Endothelial cell of umbilical vein (primary cell): ENCODE measurements at regions not wholly inside any gene's neighbourhood (a gene's known extent, or its start where the extent isn't known, plus 50 kb on each side); places are given as distances from the start of the nearest gene placed in this dataset.

Experiments
- BruUV-seq: library from RNA; stranded (reverse); fragments of 400-500 nt; replicated peaks from 2 replicates; lab custom pipeline; 2021; lab: Mats Ljungman, UMichigan
- CTCF ChIA-PET: fragments of 300-600, 350-600 bp; sonication (Branson Sonifier 250); formaldehyde crosslinking; loops from one replicate; lab custom pipeline; 2021; ENCODE audit warnings: antibody characterized with exemption, inconsistent platforms; lab: Charles Lee
- POLR2A ChIA-PET: fragments of 300-600, 350-600 bp; sonication (Branson Sonifier 250); formaldehyde crosslinking; loops from one replicate; lab custom pipeline; 2021; ENCODE audit warnings: antibody characterized with exemption, inconsistent platforms; lab: Charles Lee
- DNase-seq: peaks from one replicate; pipeline ENCODE4 v3.0.0-alpha.2; 2011; ENCODE audit warnings: low read depth, low spot score
- FAIRE-seq: peaks from 2 replicates; lab custom pipeline; 2011; peaks lifted over from hg19 to GRCh38; lab: Jason Lieb, UNC
- H2AFZ ChIP-seq: 2 replicates; pipeline ENCODE4 v1.6.0; 2012; ENCODE audit warnings: low read depth, low read length, control low read depth, inconsistent platforms
- H3K27ac ChIP-seq: 2 replicates; pipeline ENCODE4 v1.5.1; 2011; ENCODE audit warnings: low read depth, mild to moderate bottlenecking, control low read depth, low read length, moderate library complexity; ENCODE audit not compliant: insufficient read depth
- H3K27me3 ChIP-seq, 2 experiments: 2 replicates each; pipeline versions ENCODE4 v1.6.0 to v1.6.1; 2011; ENCODE audit warnings: low read length in 2 of 2, mixed read lengths in 1 of 2; ENCODE audit not compliant: control insufficient read depth in 2 of 2, insufficient read depth in 2 of 2
- H3K36me3 ChIP-seq, 2 experiments: 2 replicates in 1 of 2; 3 replicates in 1 of 2; pipeline ENCODE4 v1.5.1; 2011; ENCODE audit warnings: low read length in 2 of 2, mild to moderate bottlenecking in 1 of 2, moderate library complexity in 1 of 2; ENCODE audit not compliant: control insufficient read depth in 2 of 2, insufficient read depth in 2 of 2; ENCODE audit errors: extremely low read depth in 1 of 2
- H3K4me1 ChIP-seq: 3 replicates; pipeline ENCODE4 v1.5.1; 2011; ENCODE audit warnings: mild to moderate bottlenecking, low read length; ENCODE audit not compliant: control insufficient read depth, insufficient read depth; ENCODE audit errors: extremely low read depth
- H3K4me2 ChIP-seq: 2 replicates; pipeline ENCODE4 v1.6.1; 2011; ENCODE audit warnings: low read length, control low read depth, mixed read lengths; ENCODE audit not compliant: insufficient read depth
- H3K4me3 ChIP-seq, 3 experiments: fragments of 200-600 bp in 1 of 3; sonication (generic), shearing (Covaris generic) in 1 of 3; replicated peaks in 1 of 3; 2 replicates each; pipeline ENCODE4 v1.5.1; 2011 to 2016; ENCODE audit warnings: control low read depth in 3 of 3, low read length in 3 of 3, mild to moderate bottlenecking in 2 of 3, inconsistent platforms in 1 of 3, low read depth in 1 of 3, moderate library complexity in 1 of 3; ENCODE audit not compliant: insufficient read depth in 1 of 3
- H3K79me2 ChIP-seq: 2 replicates; pipeline ENCODE4 v1.6.0; 2012; ENCODE audit warnings: low read length, inconsistent platforms; ENCODE audit not compliant: control insufficient read depth, insufficient read depth
- H3K9ac ChIP-seq: replicated peaks from 2 replicates; pipeline ENCODE3; 2011; ENCODE audit warnings: low read length, control low read depth; ENCODE audit not compliant: insufficient read depth; ENCODE audit errors: extremely low read depth
- H3K9me1 ChIP-seq: replicated peaks from 3 replicates; pipeline ENCODE4 v1.6.0; 2011; ENCODE audit warnings: mild to moderate bottlenecking, low read length; ENCODE audit not compliant: control insufficient read depth, insufficient read depth; ENCODE audit errors: extremely low read depth
- H3K9me3 ChIP-seq: replicated peaks from 2 replicates; pipeline ENCODE4 v1.5.1; 2012; ENCODE audit warnings: low read length, inconsistent platforms; ENCODE audit not compliant: control insufficient read depth, insufficient read depth
- H4K20me1 ChIP-seq: replicated peaks from 2 replicates; pipeline ENCODE3; 2011; ENCODE audit warnings: mild to moderate bottlenecking, low read length; ENCODE audit not compliant: control insufficient read depth, insufficient read depth; ENCODE audit errors: extremely low read depth
- CTCF ChIP-seq, 2 donors: IDR thresholded peaks; 1 replicate in 1 of 2; 2 replicates in 1 of 2; pipeline ENCODE4 v1.5.1; 2011; ENCODE audit warnings: low read length in 2 of 2, mild to moderate bottlenecking in 2 of 2, moderate library complexity in 2 of 2, control low read depth in 1 of 2, inconsistent platforms in 1 of 2, low read depth in 1 of 2; ENCODE audit not compliant: insufficient read depth in 1 of 2; ENCODE audit errors: extremely low read depth in 1 of 2
- EZH2 ChIP-seq: IDR thresholded peaks from 2 replicates; pipeline ENCODE4 v1.6.1; 2012; ENCODE audit warnings: borderline replicate concordance, low read depth, mild to moderate bottlenecking, moderate library complexity, low read length, inconsistent platforms; ENCODE audit not compliant: severe bottlenecking
- FOS ChIP-seq: IDR thresholded peaks from 2 replicates; pipeline ENCODE4 v1.6.1; 2011; ENCODE audit warnings: mild to moderate bottlenecking, low read length, moderate library complexity, borderline replicate concordance; ENCODE audit not compliant: insufficient read depth
- GATA2 ChIP-seq: IDR thresholded peaks from 2 replicates; pipeline ENCODE4 v1.7.0; 2011; ENCODE audit warnings: low read depth, mild to moderate bottlenecking, moderate library complexity, mixed read lengths, low read length; ENCODE audit not compliant: insufficient read length, insufficient read depth
- JUN ChIP-seq: IDR thresholded peaks from 2 replicates; pipeline ENCODE4 v1.6.1; 2011; ENCODE audit warnings: borderline replicate concordance, low read depth; ENCODE audit not compliant: insufficient read length, insufficient read depth
- MAX ChIP-seq: IDR thresholded peaks from 2 replicates; pipeline ENCODE4 v1.6.1; 2011; ENCODE audit not compliant: insufficient read depth, insufficient read length
- MYC ChIP-seq: IDR thresholded peaks from one replicate; pipeline ENCODE4 v1.6.1; 2011; ENCODE audit warnings: mild to moderate bottlenecking, low read depth, low read length
- POLR2A ChIP-seq: IDR thresholded peaks from 2 replicates; pipeline ENCODE4 v1.6.1; 2012; ENCODE audit warnings: low read depth, mild to moderate bottlenecking, control low read depth, low read length
- POLR2AphosphoS5 ChIP-seq: IDR thresholded peaks from 2 replicates; pipeline ENCODE4 v1.6.1; 2012; ENCODE audit warnings: low read depth, mild to moderate bottlenecking, control low read depth, low read length, moderate library complexity; ENCODE audit not compliant: insufficient read depth
- dilution Hi-C: fragments of 300-500 bp; cut with MboI; formaldehyde crosslinking; loops from one replicate; pipeline ENCODE4 v1.15.0; 2019; ENCODE audit warnings: low sequenced_read_pairs; ENCODE audit not compliant: extremely low pct_ligation_motif_present
- intact Hi-C: fragments of 100-400 bp; cut with micrococcal nuclease; formaldehyde crosslinking; loops from one replicate; pipeline ENCODE4 v1.10.0; 2022

GRCh38 chr1:118828038-118828437, 160.1 kb downstream of the TBX15 start:
- no peak overlapping the region for H2AFZ ChIP-seq
- no peaks in the 10 kb centered on the region for H3K36me3 ChIP-seq
- ChIA-PET CTCF (no interaction called here), POLR2A (no interaction called here)
- no peak for FAIRE-seq
- no peak overlapping the region for H3K27ac ChIP-seq
- peaks cover 2% of the 10 kb centered on the region for H3K9me3 ChIP-seq
- H3K27me3 ChIP-seq: no peaks in the 10 kb centered on the region
- intact Hi-C loops: no loop called here
- H3K9ac ChIP-seq: no peak overlapping the region
- H3K4me1 ChIP-seq: no peaks in the 10 kb centered on the region
- no peak for DNase-seq
- no peak for TF ChIP-seq MYC
- no peak for TF ChIP-seq EZH2
- TF ChIP-seq POLR2AphosphoS5: no peak
- no peak for TF ChIP-seq GATA2
- no peak for TF ChIP-seq POLR2A
- TF ChIP-seq MAX: no peak
- TF ChIP-seq FOS: no peak
- no peak for TF ChIP-seq CTCF (IDR thresholded peaks at IDR 0.05; ENCODE audit: extremely low read depth in 1 of 2, insufficient read depth in 1 of 2, low read depth in 1 of 2, low read length in 2 of 2)
- no peak for TF ChIP-seq JUN
- H3K4me2 ChIP-seq: no peak overlapping the region
- H3K9me1 ChIP-seq: no peaks in the 10 kb centered on the region
- dilution Hi-C loops: no loop called here
- no peak overlapping the region for H3K4me3 ChIP-seq
- BruUV-seq: no TSS peak
- H4K20me1 ChIP-seq: no peaks in the 10 kb centered on the region
- H3K79me2 ChIP-seq: no peaks in the 10 kb centered on the region
